GM10266 (cell line): ENCODE measurements at regions not wholly inside any gene's neighbourhood (a gene's known extent, or its start where the extent isn't known, plus 50 kb on each side); places are given as distances from the start of the nearest gene placed in this dataset.

Experiments
- DNase-seq: peaks from one replicate; pipeline ENCODE4 v3.0.0; 2012; ENCODE audit errors: extremely low spot score
- CTCF ChIP-seq: IDR thresholded peaks from 2 replicates; pipeline ENCODE4 v1.5.1; 2012; ENCODE audit warnings: mild to moderate bottlenecking, low read depth; ENCODE audit not compliant: control insufficient read depth, insufficient read depth; ENCODE audit errors: missing control alignments

GRCh38 chr5:159507055-159507454 lies 176.8 kb upstream of the IL12B start:
- no peak for TF ChIP-seq CTCF
- no peak for DNase-seq

- DNase-seq = no peak
- no peak for TF ChIP-seq CTCF
These were observed 177.4 kb upstream of the IL12B start for GRCh38 chr5:159507661-159508060.

- TF ChIP-seq CTCF = no peak
- no peak for DNase-seq
These were observed 178.1 kb upstream of the IL12B start for GRCh38 chr5:159508344-159508743.

- no peak for DNase-seq
- TF ChIP-seq CTCF = no peak
These were observed 178.8 kb upstream of the IL12B start for GRCh38 chr5:159509002-159509660.

GRCh38 chr5:159510282-159510681 lies 180.0 kb upstream of the IL12B start:
- no peak for TF ChIP-seq CTCF
- DNase-seq = no peak

- no peak for DNase-seq
- no peak for TF ChIP-seq CTCF
These were observed 181.3 kb upstream of the IL12B start for GRCh38 chr5:159511570-159511969.

- DNase-seq = no peak
- no peak for TF ChIP-seq CTCF
These were observed 181.8 kb upstream of the IL12B start for GRCh38 chr5:159512064-159512463.
